Colonic mucosa (tissue), 4 donors: ENCODE measurements at regions not wholly inside any gene's neighbourhood (a gene's known extent, or its start where the extent isn't known, plus 50 kb on each side); places are given as distances from the start of the nearest gene placed in this dataset.

ENCODE experiments used
- DNase-seq: peaks from one replicate; pipeline ENCODE4 v3.0.0-alpha.2; 2020
- H3K27ac ChIP-seq: fragments of 200-600 bp; one replicate; pipeline ENCODE4 v1.8.0; 2021
- H3K27me3 ChIP-seq: fragments of 200-600 bp; one replicate; pipeline ENCODE4 v1.8.0; 2021
- H3K36me3 ChIP-seq: fragments of 200-600 bp; one replicate; pipeline ENCODE4 v1.8.0; 2021
- H3K4me1 ChIP-seq: fragments of 200-600 bp; one replicate; pipeline ENCODE4 v1.8.0; 2021; ENCODE audit warnings: mild to moderate bottlenecking
- H3K4me3 ChIP-seq: fragments of 200-600 bp; one replicate; pipeline ENCODE4 v1.8.0; 2021
- H3K9ac ChIP-seq, 2 donors: one replicate each; pipeline ENCODE4 v1.7.0; 2013; ENCODE audit warnings: control low read depth in 2 of 2, low read depth in 2 of 2, low read length in 2 of 2
- H3K9me3 ChIP-seq: fragments of 200-600 bp; one replicate; pipeline ENCODE4 v1.8.0; 2021
- intact Hi-C: fragments of 100-400 bp; cut with DNase I; formaldehyde crosslinking; loops from one replicate; pipeline ENCODE4 v1.14.1; 2022
- TF ChIP-seq, protein P1 (sequence below): fragments of 200-600 bp; IDR thresholded peaks from one replicate; pipeline ENCODE4 v1.8.0; 2022; ENCODE audit warnings: antibody characterized with exemption, mild to moderate bottlenecking
- donor health status: healthy.
- donor health status: DM: no; HTN: no; CAD: no.
- donor health status: DM: no; HTN: no; CAD: no.

GRCh38 chr14:66421990-66422946 lies 63.9 kb upstream of the CCDC196 start:
- no peak overlapping the region for H3K27ac ChIP-seq
- no peaks in the 10 kb centered on the region for H3K36me3 ChIP-seq
- H3K27me3 ChIP-seq: no peaks in the 10 kb centered on the region
- no peak overlapping the region for H3K9ac ChIP-seq
- no peaks in the 10 kb centered on the region for H3K9me3 ChIP-seq
- DNase-seq: no peak
- no peaks in the 10 kb centered on the region for H3K4me1 ChIP-seq
- H3K4me3 ChIP-seq: no peak overlapping the region
- intact Hi-C loops: no loop called here
- TF ChIP-seq, protein P1, sequence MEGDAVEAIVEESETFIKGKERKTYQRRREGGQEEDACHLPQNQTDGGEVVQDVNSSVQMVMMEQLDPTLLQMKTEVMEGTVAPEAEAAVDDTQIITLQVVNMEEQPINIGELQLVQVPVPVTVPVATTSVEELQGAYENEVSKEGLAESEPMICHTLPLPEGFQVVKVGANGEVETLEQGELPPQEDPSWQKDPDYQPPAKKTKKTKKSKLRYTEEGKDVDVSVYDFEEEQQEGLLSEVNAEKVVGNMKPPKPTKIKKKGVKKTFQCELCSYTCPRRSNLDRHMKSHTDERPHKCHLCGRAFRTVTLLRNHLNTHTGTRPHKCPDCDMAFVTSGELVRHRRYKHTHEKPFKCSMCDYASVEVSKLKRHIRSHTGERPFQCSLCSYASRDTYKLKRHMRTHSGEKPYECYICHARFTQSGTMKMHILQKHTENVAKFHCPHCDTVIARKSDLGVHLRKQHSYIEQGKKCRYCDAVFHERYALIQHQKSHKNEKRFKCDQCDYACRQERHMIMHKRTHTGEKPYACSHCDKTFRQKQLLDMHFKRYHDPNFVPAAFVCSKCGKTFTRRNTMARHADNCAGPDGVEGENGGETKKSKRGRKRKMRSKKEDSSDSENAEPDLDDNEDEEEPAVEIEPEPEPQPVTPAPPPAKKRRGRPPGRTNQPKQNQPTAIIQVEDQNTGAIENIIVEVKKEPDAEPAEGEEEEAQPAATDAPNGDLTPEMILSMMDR: no peak

GRCh38 chr14:66425402-66425801 lies 60.8 kb upstream of the CCDC196 start:
- intact Hi-C loops: no loop called here

GRCh38 chr14:66426451-66426850 lies 59.7 kb upstream of the CCDC196 start:
- TF ChIP-seq, protein P1: no peak
- no peak overlapping the region for H3K9ac ChIP-seq
- intact Hi-C loops: no loop called here
- H3K9me3 ChIP-seq: no peaks in the 10 kb centered on the region
- no peak overlapping the region for H3K27ac ChIP-seq
- no peaks in the 10 kb centered on the region for H3K4me1 ChIP-seq
- no peak for DNase-seq
- no peaks in the 10 kb centered on the region for H3K27me3 ChIP-seq
- H3K4me3 ChIP-seq: no peak overlapping the region
- H3K36me3 ChIP-seq: no peaks in the 10 kb centered on the region

More at GRCh38 chr14:66425402-66425801, 60.8 kb upstream of the CCDC196 start:
- Histone ChIP-seq H3K27me3 (no peaks in the 10 kb centered on the region), H3K36me3 (no peaks in the 10 kb centered on the region), H3K4me3 (no peak overlapping the region), H3K9me3 (no peaks in the 10 kb centered on the region), H3K9ac (no peak overlapping the region), H3K4me1 (no peaks in the 10 kb centered on the region), H3K27ac (no peak overlapping the region)
- TF ChIP-seq, protein P1: no peak
- no peak for DNase-seq

- Histone ChIP-seq H3K9ac (no peak overlapping the region), H3K36me3 (no peaks in the 10 kb centered on the region), H3K27me3 (no peaks in the 10 kb centered on the region), H3K9me3 (no peaks in the 10 kb centered on the region), H3K4me3 (no peak overlapping the region), H3K4me1 (no peaks in the 10 kb centered on the region), H3K27ac (no peak overlapping the region)
- no peak for DNase-seq
- TF ChIP-seq, protein P1: no peak
- intact Hi-C loops: no loop called here
These were observed 53.8 kb upstream of the CCDC196 start for GRCh38 chr14:66432334-66432733.

DNA sequence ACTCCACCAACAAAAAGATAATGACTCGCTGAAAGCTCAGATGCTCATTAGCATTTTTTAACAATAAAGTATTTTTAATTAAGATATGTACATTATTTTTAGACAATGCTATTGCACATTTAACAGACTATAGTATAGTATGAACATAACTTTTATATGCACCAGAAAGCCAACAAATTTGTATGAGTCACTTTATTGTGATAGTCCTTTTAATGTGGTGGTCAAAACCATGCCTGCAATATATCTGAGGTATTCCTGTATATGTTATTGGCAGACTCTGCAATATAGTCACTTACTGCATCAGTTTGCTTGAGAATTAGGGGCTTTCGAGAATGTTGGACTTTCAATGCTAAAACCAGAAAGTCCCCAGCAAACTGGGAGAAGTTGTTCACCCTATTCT lies 51.7 kb upstream of the CCDC196 start:
- Histone ChIP-seq H3K27me3 (no peaks in the 10 kb centered on the region), H3K9me3 (no peaks in the 10 kb centered on the region), H3K4me1 (no peaks in the 10 kb centered on the region), H3K36me3 (no peaks in the 10 kb centered on the region), H3K27ac (no peak overlapping the region), H3K9ac (no peak overlapping the region), H3K4me3 (no peak overlapping the region)
- TF ChIP-seq, protein P1: no peak
- DNase-seq: no peak
- intact Hi-C loops: no loop called here
